ENCODE measurements at regions not wholly inside any gene's neighbourhood (a gene's known extent, or its start where the extent isn't known, plus 50 kb on each side); places are given as distances from the start of the nearest gene placed in this dataset.
"Not testable (repeated sequence)": the region's sequence is repeated elsewhere in the genome, so short reads cannot be mapped to it uniquely, and the experiment has no call there.

GRCh38 chr5:126681970-126682369 lies 81.2 kb downstream of the PHAX start:
- Histone ChIP-seq H4K20me1 (ENCODE audit: insufficient read depth, low read length) (no peaks in the 10 kb centered on the region), H3K27me3 (ENCODE audit: insufficient read depth, low read length) (no peaks in the 10 kb centered on the region), H2AFZ (ENCODE audit: low read depth, low read length) (no peak overlapping the region), H3K4me3 (ENCODE audit: insufficient read depth, low read depth, low read length) (no peak overlapping the region), H3K79me2 (ENCODE audit: insufficient read depth, low read length) (no peaks in the 10 kb centered on the region), H3K9ac (ENCODE audit: low read length) (no peak overlapping the region), H3K9me3 (ENCODE audit: insufficient read depth, low read depth, low read length) (no peaks in the 10 kb centered on the region), H3K4me1 (ENCODE audit: insufficient read depth, low read length) (no peaks in the 10 kb centered on the region), H3K4me2 (ENCODE audit: low read length) (no peak overlapping the region), H3K36me3 (ENCODE audit: insufficient read depth, low read length) (no peaks in the 10 kb centered on the region), H3K27ac (ENCODE audit: low read depth, low read length) (no peak overlapping the region)
- Mint-ChIP-seq H3K9me3 (ENCODE audit: unreplicated experiment) (no peaks in the 10 kb centered on the region), H3K27me3 (ENCODE audit: low read depth, unreplicated experiment) (peaks cover 7% of the 10 kb centered on the region), H3K4me3 (ENCODE audit: unreplicated experiment) (no peak overlapping the region), H3K27ac (ENCODE audit: unreplicated experiment) (no peak overlapping the region), H3K4me1 (ENCODE audit: low read depth, unreplicated experiment) (no peaks in the 10 kb centered on the region), H3K36me3 (ENCODE audit: low read depth, unreplicated experiment) (no peaks in the 10 kb centered on the region)
- TF ChIP-seq CTCF (IDR thresholded peaks at IDR 0.05; ENCODE audit: insufficient read depth, low read depth, low read length) = no peak
- TF ChIP-seq EZH2 (IDR thresholded peaks at IDR 0.05; ENCODE audit: insufficient read depth, low read length) = no peak
- FAIRE-seq (no peak), DNase-seq (ENCODE audit: low read depth) (no peak)

- no peak overlapping the region for H3K27ac Mint-ChIP-seq (ENCODE audit: unreplicated experiment)
- no peaks in the 10 kb centered on the region for H3K27me3 ChIP-seq (ENCODE audit: insufficient read depth, low read length)
- H3K9me3 ChIP-seq (ENCODE audit: insufficient read depth, low read depth, low read length) = no peaks in the 10 kb centered on the region
- H3K27me3 Mint-ChIP-seq (ENCODE audit: low read depth, unreplicated experiment) = peaks cover 7% of the 10 kb centered on the region
- H3K9me3 Mint-ChIP-seq (ENCODE audit: unreplicated experiment) = no peaks in the 10 kb centered on the region
- FAIRE-seq (no peak), DNase-seq (ENCODE audit: low read depth) (no peak)
- no peak overlapping the region for H3K4me3 ChIP-seq (ENCODE audit: insufficient read depth, low read depth, low read length)
- H3K36me3 ChIP-seq (ENCODE audit: insufficient read depth, low read length) = no peaks in the 10 kb centered on the region
- H3K4me3 Mint-ChIP-seq (ENCODE audit: unreplicated experiment) = no peak overlapping the region
- no peak for TF ChIP-seq CTCF (IDR thresholded peaks at IDR 0.05; ENCODE audit: insufficient read depth, low read depth, low read length)
- no peak for TF ChIP-seq EZH2 (IDR thresholded peaks at IDR 0.05; ENCODE audit: insufficient read depth, low read length)
- no peaks in the 10 kb centered on the region for H3K4me1 ChIP-seq (ENCODE audit: insufficient read depth, low read length)
- H3K27ac ChIP-seq (ENCODE audit: low read depth, low read length) = no peak overlapping the region
- no peaks in the 10 kb centered on the region for H4K20me1 ChIP-seq (ENCODE audit: insufficient read depth, low read length)
- H3K36me3 Mint-ChIP-seq (ENCODE audit: low read depth, unreplicated experiment) = no peaks in the 10 kb centered on the region
- no peak overlapping the region for H3K9ac ChIP-seq (ENCODE audit: low read length)
- no peaks in the 10 kb centered on the region for H3K4me1 Mint-ChIP-seq (ENCODE audit: low read depth, unreplicated experiment)
- no peak overlapping the region for H3K4me2 ChIP-seq (ENCODE audit: low read length)
- H2AFZ ChIP-seq (ENCODE audit: low read depth, low read length) = no peak overlapping the region
- H3K79me2 ChIP-seq (ENCODE audit: insufficient read depth, low read length) = no peaks in the 10 kb centered on the region
These were observed 82.1 kb downstream of the PHAX start for GRCh38 chr5:126682856-126683255.

- no peaks in the 10 kb centered on the region for H3K9me3 Mint-ChIP-seq (ENCODE audit: unreplicated experiment)
- no peaks in the 10 kb centered on the region for H3K79me2 ChIP-seq (ENCODE audit: insufficient read depth, low read length)
- no peak overlapping the region for H3K4me3 Mint-ChIP-seq (ENCODE audit: unreplicated experiment)
- no peaks in the 10 kb centered on the region for H4K20me1 ChIP-seq (ENCODE audit: insufficient read depth, low read length)
- DNase-seq (ENCODE audit: low read depth) (no peak), FAIRE-seq (no peak)
- no peak overlapping the region for H3K4me2 ChIP-seq (ENCODE audit: low read length)
- H3K4me3 ChIP-seq (ENCODE audit: insufficient read depth, low read depth, low read length) = no peak overlapping the region
- peaks cover 7% of the 10 kb centered on the region for H3K27me3 Mint-ChIP-seq (ENCODE audit: low read depth, unreplicated experiment)
- TF ChIP-seq CTCF (IDR thresholded peaks at IDR 0.05; ENCODE audit: insufficient read depth, low read depth, low read length) = no peak
- TF ChIP-seq EZH2 (IDR thresholded peaks at IDR 0.05; ENCODE audit: insufficient read depth, low read length) = no peak
- H3K27ac Mint-ChIP-seq (ENCODE audit: unreplicated experiment) = no peak overlapping the region
- H3K27ac ChIP-seq (ENCODE audit: low read depth, low read length) = no peak overlapping the region
- H2AFZ ChIP-seq (ENCODE audit: low read depth, low read length) = no peak overlapping the region
- H3K9ac ChIP-seq (ENCODE audit: low read length) = no peak overlapping the region
- no peaks in the 10 kb centered on the region for H3K4me1 ChIP-seq (ENCODE audit: insufficient read depth, low read length)
- no peaks in the 10 kb centered on the region for H3K9me3 ChIP-seq (ENCODE audit: insufficient read depth, low read depth, low read length)
- no peaks in the 10 kb centered on the region for H3K27me3 ChIP-seq (ENCODE audit: insufficient read depth, low read length)
- no peaks in the 10 kb centered on the region for H3K4me1 Mint-ChIP-seq (ENCODE audit: low read depth, unreplicated experiment)
- no peaks in the 10 kb centered on the region for H3K36me3 Mint-ChIP-seq (ENCODE audit: low read depth, unreplicated experiment)
- H3K36me3 ChIP-seq (ENCODE audit: insufficient read depth, low read length) = no peaks in the 10 kb centered on the region
These were observed 83.2 kb downstream of the PHAX start for GRCh38 chr5:126683912-126684311.

- not testable (repeated sequence) for H3K4me2 ChIP-seq (ENCODE audit: low read length); H4K20me1 ChIP-seq (ENCODE audit: insufficient read depth, low read length); FAIRE-seq; H3K9me3 Mint-ChIP-seq (ENCODE audit: unreplicated experiment); H2AFZ ChIP-seq (ENCODE audit: low read depth, low read length); H3K79me2 ChIP-seq (ENCODE audit: insufficient read depth, low read length); H3K4me1 Mint-ChIP-seq (ENCODE audit: low read depth, unreplicated experiment); H3K9ac ChIP-seq (ENCODE audit: low read length); H3K27me3 ChIP-seq (ENCODE audit: insufficient read depth, low read length); H3K27me3 Mint-ChIP-seq (ENCODE audit: low read depth, unreplicated experiment); DNase-seq (ENCODE audit: low read depth); H3K27ac ChIP-seq (ENCODE audit: low read depth, low read length); H3K4me1 ChIP-seq (ENCODE audit: insufficient read depth, low read length); H3K9me3 ChIP-seq (ENCODE audit: insufficient read depth, low read depth, low read length); H3K4me3 ChIP-seq (ENCODE audit: insufficient read depth, low read depth, low read length); H3K27ac Mint-ChIP-seq (ENCODE audit: unreplicated experiment); H3K36me3 ChIP-seq (ENCODE audit: insufficient read depth, low read length); H3K4me3 Mint-ChIP-seq (ENCODE audit: unreplicated experiment); H3K36me3 Mint-ChIP-seq (ENCODE audit: low read depth, unreplicated experiment)
These were observed 84.1 kb downstream of the PHAX start for GRCh38 chr5:126684656-126685442.

Measured in astrocyte (in vitro differentiated cells and primary cell).